ENCODE measurements at regions not wholly inside any gene's neighbourhood (a gene's known extent, or its start where the extent isn't known, plus 50 kb on each side); places are given as distances from the start of the nearest gene placed in this dataset.
"Not testable (repeated sequence)": the region's sequence is repeated elsewhere in the genome, so short reads cannot be mapped to it uniquely, and the experiment has no call there.

- Histone ChIP-seq H3K9me3 (ENCODE audit: control insufficient read depth in 2 of 2, low read length in 2 of 2) (no peaks in the 10 kb centered on the region), H3K27me3 (ENCODE audit: control insufficient read depth in 1 of 2, insufficient read depth in 2 of 2, low read length in 2 of 2) (peaks cover 0 to 2% of the 10 kb centered on the region in 2 donors)
Measured at GRCh38 chr6:168192195-168192900, 113.3 kb upstream of the FRMD1 start.

DNA sequence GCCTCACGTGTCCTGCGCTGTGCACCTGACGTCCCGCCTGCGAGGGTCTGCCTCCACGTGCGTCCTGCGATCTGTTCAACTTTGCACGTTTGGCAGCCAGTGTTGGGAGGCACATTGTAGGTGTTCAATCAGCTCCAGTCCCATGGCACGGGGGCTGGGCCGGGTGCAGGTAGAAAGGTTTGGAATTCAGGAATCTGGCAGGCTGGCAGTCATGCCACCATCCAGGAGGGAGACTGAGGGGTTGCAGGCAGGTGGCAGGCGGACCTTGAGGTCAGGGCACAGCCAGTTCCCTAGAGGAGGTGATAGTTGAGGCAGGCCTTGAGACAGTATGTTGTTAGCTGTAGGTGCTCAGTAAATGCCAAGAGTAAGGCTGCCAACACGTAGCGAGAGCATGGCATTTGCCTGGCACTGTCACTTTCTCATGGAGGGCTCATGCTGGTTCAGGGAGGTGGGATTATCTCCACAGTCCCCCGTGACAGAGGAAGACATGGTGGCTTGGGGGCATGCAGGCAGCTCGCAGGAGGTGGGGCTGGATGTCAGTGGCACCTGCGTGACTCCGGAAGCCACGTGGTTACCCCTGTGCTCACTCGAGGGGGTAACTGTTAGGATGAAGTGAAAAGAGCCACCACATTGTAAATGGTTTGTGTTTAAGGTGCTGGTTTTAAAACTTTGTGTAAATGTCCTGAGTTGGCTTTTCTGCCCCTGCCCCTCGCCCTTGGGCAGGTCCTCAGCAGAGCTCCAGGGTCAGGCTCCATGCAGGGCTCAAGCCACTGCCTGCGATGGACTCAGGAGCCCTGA is 111.8 kb upstream of the FRMD1 start:
- Histone ChIP-seq H3K9me3 (ENCODE audit: control insufficient read depth in 2 of 2, low read length in 2 of 2) (no peaks in the 10 kb centered on the region), H3K4me3 (ENCODE audit: low read length in 2 of 2) (no peak overlapping the region), H3K4me1 (ENCODE audit: control insufficient read depth, insufficient read depth, low read length) (no peaks in the 10 kb centered on the region), H3K27me3 (ENCODE audit: control insufficient read depth in 1 of 2, insufficient read depth in 2 of 2, low read length in 2 of 2) (peaks cover 0 to 2% of the 10 kb centered on the region in 2 donors), H3K9ac (ENCODE audit: low read length in 2 of 2) (no peak overlapping the region), H3K36me3 (ENCODE audit: control insufficient read depth in 2 of 2, insufficient read depth in 2 of 2, low read length in 2 of 2) (no peaks in the 10 kb centered on the region), H3K27ac (ENCODE audit: low read length) (no peak overlapping the region)

More at GRCh38 chr6:168192195-168192900, 113.3 kb upstream of the FRMD1 start:
- no peak overlapping the region for H3K27ac ChIP-seq (ENCODE audit: low read length)
- H3K9ac ChIP-seq (ENCODE audit: low read length in 2 of 2): no peak overlapping the region
- H3K36me3 ChIP-seq (ENCODE audit: control insufficient read depth in 2 of 2, insufficient read depth in 2 of 2, low read length in 2 of 2): no peaks in the 10 kb centered on the region
- no peak overlapping the region for H3K4me3 ChIP-seq (ENCODE audit: low read length in 2 of 2)
- H3K4me1 ChIP-seq (ENCODE audit: control insufficient read depth, insufficient read depth, low read length): no peaks in the 10 kb centered on the region

DNA sequence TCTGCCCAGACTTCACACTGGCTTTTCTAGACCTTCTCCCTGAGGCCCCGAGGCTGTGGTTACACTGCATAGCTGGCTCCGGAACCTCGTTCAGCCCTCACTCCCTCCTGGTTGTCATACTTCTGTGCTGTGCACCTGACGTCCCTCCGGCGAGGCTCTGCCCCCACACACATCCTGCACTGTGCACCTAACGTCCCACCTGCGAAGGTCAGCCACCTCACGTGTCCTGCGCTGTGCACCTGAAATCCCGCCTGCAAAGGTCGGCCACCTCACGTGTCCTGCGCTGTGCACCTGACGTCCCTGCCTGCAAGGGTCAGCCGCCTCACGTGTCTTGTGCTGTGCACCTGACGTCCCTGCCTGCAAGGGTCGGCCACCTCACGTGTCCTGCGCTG is 111.0 kb upstream of the FRMD1 start:
- Histone ChIP-seq H3K9ac (ENCODE audit: low read length in 2 of 2) (no peak overlapping the region), H3K4me3 (ENCODE audit: low read length in 2 of 2) (no peak overlapping the region), H3K27ac (ENCODE audit: low read length) (no peak overlapping the region), H3K9me3 (ENCODE audit: control insufficient read depth in 2 of 2, low read length in 2 of 2) (no peaks in the 10 kb centered on the region), H3K4me1 (ENCODE audit: control insufficient read depth, insufficient read depth, low read length) (no peaks in the 10 kb centered on the region), H3K27me3 (ENCODE audit: control insufficient read depth in 1 of 2, insufficient read depth in 2 of 2, low read length in 2 of 2) (peaks cover 0 to 2% of the 10 kb centered on the region in 2 donors), H3K36me3 (ENCODE audit: control insufficient read depth in 2 of 2, insufficient read depth in 2 of 2, low read length in 2 of 2) (no peaks in the 10 kb centered on the region)

DNA sequence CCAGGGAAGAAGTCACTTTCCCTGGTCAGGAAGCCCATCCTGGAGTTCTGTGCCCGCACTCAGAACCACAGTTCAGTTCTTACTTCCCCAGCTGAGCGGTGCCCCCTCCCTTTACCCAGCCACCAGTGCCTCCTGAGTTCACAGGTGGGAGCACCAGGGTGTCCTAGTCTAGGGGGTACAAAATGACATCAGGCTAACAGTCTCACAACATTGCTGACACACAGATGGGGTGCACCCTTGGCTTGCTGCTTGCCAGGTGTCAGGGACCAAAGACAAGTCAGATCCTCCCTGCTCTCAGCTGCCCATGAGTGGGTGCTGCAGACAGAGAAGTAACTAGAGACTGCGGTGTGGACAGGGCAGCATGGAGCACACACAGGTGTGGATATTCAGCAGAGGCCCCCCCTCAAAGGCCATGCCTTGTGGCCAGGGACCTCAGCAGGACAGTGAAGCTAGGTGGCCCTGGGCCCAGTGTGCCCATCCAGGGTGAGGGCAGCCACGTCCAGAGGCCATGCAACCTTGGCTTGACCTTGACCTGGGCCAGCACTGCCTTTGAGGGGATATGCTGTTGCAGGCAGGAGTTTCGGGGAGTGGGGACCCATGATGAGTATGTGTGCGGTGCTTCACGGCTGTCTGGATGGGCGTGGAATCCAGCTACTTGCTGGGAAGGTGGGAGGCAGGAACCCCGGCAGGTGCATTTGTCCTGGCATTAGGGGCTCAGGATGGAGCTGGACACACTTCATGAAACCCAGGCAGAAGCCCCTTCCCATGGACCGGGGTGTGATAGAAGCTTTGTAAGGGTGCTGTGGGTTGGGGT is 110.4 kb upstream of the FRMD1 start:
- Histone ChIP-seq H3K27me3 (ENCODE audit: control insufficient read depth in 1 of 2, insufficient read depth in 2 of 2, low read length in 2 of 2) (peaks cover 0 to 2% of the 10 kb centered on the region in 2 donors), H3K27ac (ENCODE audit: low read length) (no peak overlapping the region), H3K4me3 (ENCODE audit: low read length in 2 of 2) (no peak overlapping the region), H3K9ac (ENCODE audit: low read length in 2 of 2) (no peak overlapping the region), H3K9me3 (ENCODE audit: control insufficient read depth in 2 of 2, low read length in 2 of 2) (no peaks in the 10 kb centered on the region), H3K36me3 (ENCODE audit: control insufficient read depth in 2 of 2, insufficient read depth in 2 of 2, low read length in 2 of 2) (no peaks in the 10 kb centered on the region), H3K4me1 (ENCODE audit: control insufficient read depth, insufficient read depth, low read length) (no peaks in the 10 kb centered on the region)

DNA sequence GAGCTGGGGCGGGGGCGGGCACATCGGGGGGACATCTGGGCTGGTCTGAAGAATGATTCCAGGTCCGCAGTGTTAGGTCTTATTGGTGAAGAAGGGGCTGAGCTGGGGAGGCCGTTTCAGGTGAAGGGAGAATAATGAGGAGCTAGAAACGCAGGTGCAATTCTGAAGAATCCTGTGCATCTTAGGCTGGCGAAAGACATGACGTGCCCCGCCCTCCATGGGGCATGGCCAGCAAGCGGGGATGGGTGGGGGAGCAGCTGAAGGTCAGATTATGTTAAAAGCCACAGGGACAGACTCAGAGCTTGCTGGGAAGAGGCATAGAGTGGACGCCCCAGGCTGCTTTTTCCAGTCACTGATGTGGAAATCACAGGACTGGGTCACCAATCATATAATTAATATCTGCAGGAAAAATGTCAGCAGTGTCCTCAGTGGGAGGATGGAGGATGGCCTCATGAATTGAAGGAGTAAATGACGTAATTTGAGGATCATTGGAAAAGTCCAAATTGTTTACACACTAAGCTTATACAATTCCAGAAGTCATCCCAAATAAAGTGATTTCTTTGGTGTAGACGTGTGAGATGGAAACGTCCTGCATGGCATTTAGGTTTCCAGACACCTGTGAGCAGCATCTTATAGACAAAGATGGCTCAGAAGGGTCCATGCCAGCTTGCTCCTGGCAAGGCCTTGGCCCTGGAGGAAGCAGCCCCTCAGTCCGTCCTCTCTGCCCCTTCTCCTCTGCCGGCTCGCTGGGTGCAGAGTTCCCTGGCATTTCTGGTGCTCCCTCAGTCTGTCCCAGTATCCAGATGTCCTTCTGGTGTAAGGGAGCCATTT is 109.6 kb upstream of the FRMD1 start:
- H3K9ac ChIP-seq (ENCODE audit: low read length in 2 of 2): no peak overlapping the region
- H3K9me3 ChIP-seq (ENCODE audit: control insufficient read depth in 2 of 2, low read length in 2 of 2): no peaks in the 10 kb centered on the region
- no peaks in the 10 kb centered on the region for H3K4me1 ChIP-seq (ENCODE audit: control insufficient read depth, insufficient read depth, low read length)
- no peak overlapping the region for H3K27ac ChIP-seq (ENCODE audit: low read length)
- H3K27me3 ChIP-seq (ENCODE audit: control insufficient read depth in 1 of 2, insufficient read depth in 2 of 2, low read length in 2 of 2): peaks cover 0 to 2% of the 10 kb centered on the region in 2 donors
- H3K4me3 ChIP-seq (ENCODE audit: low read length in 2 of 2): no peak overlapping the region
- H3K36me3 ChIP-seq (ENCODE audit: control insufficient read depth in 2 of 2, insufficient read depth in 2 of 2, low read length in 2 of 2): no peaks in the 10 kb centered on the region

GRCh38 chr6:168186438-168186837 is 107.4 kb upstream of the FRMD1 start:
- H3K4me1 ChIP-seq (ENCODE audit: control insufficient read depth, insufficient read depth, low read length): peaks cover 2% of the 10 kb centered on the region
- no peaks in the 10 kb centered on the region for H3K36me3 ChIP-seq (ENCODE audit: control insufficient read depth in 2 of 2, insufficient read depth in 2 of 2, low read length in 2 of 2)
- no peak overlapping the region for H3K9ac ChIP-seq (ENCODE audit: low read length in 2 of 2)
- H3K4me3 ChIP-seq (ENCODE audit: low read length in 2 of 2): no peak overlapping the region
- H3K27me3 ChIP-seq (ENCODE audit: control insufficient read depth in 1 of 2, insufficient read depth in 2 of 2, low read length in 2 of 2): peaks cover 0 to 2% of the 10 kb centered on the region in 2 donors
- no peak overlapping the region for H3K27ac ChIP-seq (ENCODE audit: low read length)
- no peaks in the 10 kb centered on the region for H3K9me3 ChIP-seq (ENCODE audit: control insufficient read depth in 2 of 2, low read length in 2 of 2)

GRCh38 chr6:168186018-168186417 is 107.0 kb upstream of the FRMD1 start:
- H3K4me3 ChIP-seq (ENCODE audit: low read length in 2 of 2); H3K4me1 ChIP-seq (ENCODE audit: control insufficient read depth, insufficient read depth, low read length); H3K36me3 ChIP-seq (ENCODE audit: control insufficient read depth in 2 of 2, insufficient read depth in 2 of 2, low read length in 2 of 2); H3K9me3 ChIP-seq (ENCODE audit: control insufficient read depth in 2 of 2, low read length in 2 of 2); H3K27ac ChIP-seq (ENCODE audit: low read length); H3K27me3 ChIP-seq (ENCODE audit: control insufficient read depth in 1 of 2, insufficient read depth in 2 of 2, low read length in 2 of 2); H3K9ac ChIP-seq (ENCODE audit: low read length in 2 of 2): not testable (repeated sequence)

- no peak overlapping the region for H3K9ac ChIP-seq (ENCODE audit: low read length in 2 of 2)
- H3K27ac ChIP-seq (ENCODE audit: low read length): no peak overlapping the region
- H3K4me1 ChIP-seq (ENCODE audit: control insufficient read depth, insufficient read depth, low read length): peaks cover 2% of the 10 kb centered on the region
- H3K27me3 ChIP-seq (ENCODE audit: control insufficient read depth in 1 of 2, insufficient read depth in 2 of 2, low read length in 2 of 2): peaks cover 0 to 2% of the 10 kb centered on the region in 2 donors
- H3K36me3 ChIP-seq (ENCODE audit: control insufficient read depth in 2 of 2, insufficient read depth in 2 of 2, low read length in 2 of 2): no peaks in the 10 kb centered on the region
- H3K9me3 ChIP-seq (ENCODE audit: control insufficient read depth in 2 of 2, low read length in 2 of 2): no peaks in the 10 kb centered on the region
- H3K4me3 ChIP-seq (ENCODE audit: low read length in 2 of 2): no peak overlapping the region
Measured at GRCh38 chr6:168184701-168185100, 105.7 kb upstream of the FRMD1 start.

GRCh38 chr6:168183613-168183970 is 104.6 kb upstream of the FRMD1 start:
- no peaks in the 10 kb centered on the region for H3K27me3 ChIP-seq (ENCODE audit: control insufficient read depth in 1 of 2, insufficient read depth in 2 of 2, low read length in 2 of 2)
- no peak overlapping the region for H3K4me3 ChIP-seq (ENCODE audit: low read length in 2 of 2)
- no peaks in the 10 kb centered on the region for H3K9me3 ChIP-seq (ENCODE audit: control insufficient read depth in 2 of 2, low read length in 2 of 2)
- no peaks in the 10 kb centered on the region for H3K36me3 ChIP-seq (ENCODE audit: control insufficient read depth in 2 of 2, insufficient read depth in 2 of 2, low read length in 2 of 2)
- no peak overlapping the region for H3K9ac ChIP-seq (ENCODE audit: low read length in 2 of 2)
- no peak overlapping the region for H3K27ac ChIP-seq (ENCODE audit: low read length)
- peaks cover 2% of the 10 kb centered on the region for H3K4me1 ChIP-seq (ENCODE audit: control insufficient read depth, insufficient read depth, low read length)

All from stomach smooth muscle (tissue), 2 donors.